ENCODE measurements at regions not wholly inside any gene's neighbourhood (a gene's known extent, or its start where the extent isn't known, plus 50 kb on each side); places are given as distances from the start of the nearest gene placed in this dataset.

GRCh38 chr1:222109836-222110235, 367.9 kb upstream of the DUSP10 start:
- DNase-seq = no peak

- DNase-seq = no peak
Observed at GRCh38 chr1:222107975-222108374, 366.1 kb upstream of the DUSP10 start.

DNA sequence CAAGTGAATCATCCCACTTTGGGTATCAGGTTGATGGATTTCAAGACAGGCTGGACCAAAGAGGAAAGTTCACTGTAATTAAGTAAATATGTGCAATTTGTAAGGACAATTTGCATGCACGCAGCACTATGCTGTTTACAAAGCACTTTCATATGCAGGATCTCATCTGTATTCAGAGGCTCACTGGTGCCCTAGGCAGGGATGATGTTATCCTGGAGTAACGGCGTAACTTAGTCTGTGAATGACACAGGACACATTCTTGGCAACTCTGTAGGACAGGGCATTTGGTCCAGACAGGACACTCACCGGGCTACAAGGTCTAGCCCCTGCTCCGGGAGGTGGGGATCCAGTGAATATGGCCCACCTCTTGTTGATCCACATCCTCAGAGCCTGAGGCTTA, 365.4 kb upstream of the DUSP10 start:
- no peak for DNase-seq

DNA sequence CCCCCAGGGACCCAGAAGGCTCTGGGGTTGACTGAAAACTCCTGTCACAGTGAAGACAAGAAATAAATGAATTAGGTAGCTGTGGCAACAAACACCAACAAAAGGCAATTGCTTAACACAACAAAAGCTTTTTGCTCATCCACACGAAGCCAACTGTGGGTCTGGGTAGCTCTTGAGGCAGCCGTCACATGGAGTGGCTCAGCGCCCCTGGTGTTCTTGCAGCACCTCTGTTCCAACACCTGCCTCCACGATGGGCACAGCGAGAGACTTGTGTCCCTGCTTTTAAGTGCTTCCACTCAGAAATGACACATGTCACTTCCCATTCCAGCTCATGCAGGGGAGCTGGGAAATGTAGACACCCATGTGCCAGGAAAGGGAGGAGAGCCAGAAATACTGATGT, 364.5 kb upstream of the DUSP10 start:
- DNase-seq = no peak

DNA sequence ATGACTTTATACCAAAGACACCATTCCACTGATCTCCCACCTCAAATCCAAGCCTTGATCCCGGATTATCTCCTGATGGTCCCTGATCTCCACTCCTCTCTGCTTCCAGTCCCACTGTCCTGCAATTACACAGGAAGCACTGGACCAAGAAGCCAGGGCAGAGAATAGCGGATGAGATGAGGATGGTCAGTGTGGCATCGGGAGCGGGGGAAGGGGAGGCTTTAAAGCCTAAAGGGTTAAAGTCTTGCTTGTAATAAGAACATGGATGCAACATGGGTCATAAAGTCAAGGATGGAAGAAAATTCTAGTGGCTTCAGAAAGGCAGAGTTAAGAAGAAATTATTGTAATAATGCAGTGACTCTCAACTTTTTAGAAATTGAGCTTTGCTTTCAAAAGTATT, 364.0 kb upstream of the DUSP10 start:
- no peak for DNase-seq

DNA sequence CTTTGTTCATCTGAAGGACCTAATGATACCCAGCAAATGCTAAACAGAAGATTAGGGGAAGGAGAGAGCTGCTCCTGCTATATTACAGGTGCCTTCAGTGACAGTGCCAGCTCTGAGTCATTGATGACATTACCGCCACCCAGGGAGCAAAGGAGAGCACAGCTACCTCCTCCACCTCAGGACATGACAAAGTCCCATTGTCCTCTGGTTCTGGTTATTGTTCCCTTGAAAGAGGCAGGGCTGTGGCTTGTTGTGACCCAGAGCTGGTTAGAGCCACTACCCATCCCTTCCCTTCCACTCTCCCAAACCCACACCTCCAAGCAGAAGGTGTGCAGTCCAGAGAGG, 363.5 kb upstream of the DUSP10 start:
- DNase-seq = peak in 1 of 58 donors; percentile 12

GRCh38 chr1:222104694-222105392, 363.0 kb upstream of the DUSP10 start:
- DNase-seq = no peak

GRCh38 chr1:222104097-222104496, 362.2 kb upstream of the DUSP10 start:
- DNase-seq = no peak

DNA sequence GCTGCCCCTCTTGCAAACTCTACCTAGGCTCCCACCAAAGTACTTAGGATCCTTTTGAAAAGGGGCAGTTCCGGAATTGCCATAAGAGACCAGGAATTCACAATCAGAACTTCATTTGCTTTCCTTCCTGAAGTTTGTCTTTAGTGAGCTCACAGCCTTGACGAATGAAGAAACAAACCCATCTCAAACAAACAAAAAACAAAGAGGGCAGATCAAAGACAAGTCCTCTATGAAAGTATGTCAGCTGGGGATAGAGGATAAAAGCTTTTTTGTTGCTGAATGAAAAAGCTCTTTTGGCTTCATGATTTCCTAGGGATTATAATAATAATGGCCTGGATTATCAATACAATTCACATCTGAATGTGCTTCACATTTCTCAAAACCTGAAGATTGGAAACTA, 357.9 kb upstream of the DUSP10 start:
- peak in 1 of 58 donors; percentile 19 for DNase-seq

- DNase-seq = no peak
Observed at GRCh38 chr1:222098404-222098803, 356.5 kb upstream of the DUSP10 start.

DNA sequence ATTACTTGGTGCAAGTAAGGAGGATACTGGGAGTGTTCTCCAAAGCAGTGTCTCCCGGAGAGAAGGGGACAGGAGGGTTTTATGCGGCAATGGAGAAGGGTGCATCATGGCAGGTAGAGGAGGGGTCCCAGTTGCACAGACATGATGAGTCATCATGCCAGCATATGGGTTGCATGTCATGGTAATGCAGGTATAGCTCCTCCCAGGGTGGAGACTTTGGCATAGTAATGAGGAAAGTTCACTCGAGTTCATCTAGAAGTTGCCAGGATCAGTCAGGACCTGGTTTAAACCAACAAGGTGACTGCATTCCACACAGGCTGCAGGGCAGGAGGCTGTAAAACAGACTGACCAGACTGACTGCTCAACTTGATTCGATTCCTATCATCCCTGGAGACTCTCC, 355.7 kb upstream of the DUSP10 start:
- DNase-seq = no peak

- DNase-seq = no peak
Observed at GRCh38 chr1:222096883-222097282, 355.0 kb upstream of the DUSP10 start.

DNA sequence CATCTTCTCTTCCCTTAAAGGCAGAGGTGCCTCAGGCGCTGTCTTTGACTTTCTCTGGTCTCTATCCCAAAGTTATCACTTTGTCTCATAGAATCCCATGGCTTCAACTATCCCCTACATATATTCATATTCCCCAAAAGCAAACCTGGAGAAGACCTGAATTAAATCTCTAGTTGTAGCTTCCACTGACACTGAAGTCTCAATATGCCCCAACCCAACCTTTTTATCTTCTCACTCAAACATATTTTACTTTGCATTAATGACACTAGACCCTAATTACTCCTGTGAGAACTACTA, 354.5 kb upstream of the DUSP10 start:
- no peak for DNase-seq

- DNase-seq = peak in 1 of 58 donors; percentile 2
Observed at GRCh38 chr1:222095606-222096475, 354.0 kb upstream of the DUSP10 start.

DNA sequence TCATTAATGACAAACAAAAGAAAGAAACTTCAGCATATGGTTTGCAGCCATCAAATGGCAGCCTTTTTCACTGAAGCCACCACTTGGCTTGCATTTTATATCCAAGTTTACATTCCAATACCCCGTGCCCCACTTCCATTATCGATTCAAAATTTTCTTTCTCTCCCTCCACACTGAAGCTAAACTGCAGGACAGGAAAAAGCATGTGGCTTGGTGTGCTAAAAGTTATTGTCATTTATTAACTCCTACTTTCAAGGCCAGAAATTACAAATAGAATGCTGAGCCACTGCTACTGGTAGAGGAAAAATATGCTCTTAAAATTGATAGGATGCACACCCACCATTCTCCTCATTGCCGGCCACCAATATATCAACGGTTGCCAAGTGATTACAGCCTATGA, 351.6 kb upstream of the DUSP10 start:
- DNase-seq = no peak

GRCh38 chr1:222090103-222090502, 348.2 kb upstream of the DUSP10 start:
- DNase-seq = no peak

DNA sequence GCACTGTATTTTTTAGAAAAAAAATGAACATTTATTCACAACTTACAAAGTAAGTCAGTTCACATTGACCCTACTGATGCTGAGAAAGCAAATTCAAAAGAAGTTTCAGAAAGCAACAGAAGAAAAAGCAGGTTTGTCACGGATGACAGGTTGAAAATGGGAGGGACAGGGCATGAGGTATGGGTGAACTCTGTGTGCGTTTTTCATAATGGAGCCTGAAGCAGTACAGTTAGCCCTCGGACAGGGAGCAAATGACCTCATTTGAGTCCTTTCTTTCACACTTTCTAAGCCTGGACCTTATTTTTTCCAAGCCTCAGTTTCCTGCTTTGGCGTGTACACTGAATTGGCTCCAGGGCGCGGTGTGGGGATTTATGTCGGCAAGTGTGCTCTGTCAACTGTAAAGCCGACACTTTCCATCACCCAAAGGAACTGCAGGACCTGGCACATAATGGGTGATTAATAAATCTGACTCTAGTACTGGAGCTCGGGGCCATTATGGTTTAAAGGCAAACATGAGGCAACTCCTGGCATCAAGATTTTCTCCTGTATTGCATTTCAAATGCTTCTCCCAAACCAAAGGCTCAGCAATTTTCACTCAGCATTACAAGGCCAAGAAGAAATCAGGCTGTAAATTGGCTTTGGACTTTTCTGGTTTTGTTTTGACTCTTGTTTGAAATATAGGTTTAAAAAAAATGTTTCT, 345.5 kb upstream of the DUSP10 start:
- no peak for DNase-seq

GRCh38 chr1:222084996-222085395, 343.1 kb upstream of the DUSP10 start:
- DNase-seq = no peak

- DNase-seq = no peak
Observed at GRCh38 chr1:222084048-222084447, 342.2 kb upstream of the DUSP10 start.

GRCh38 chr1:222081859-222082258, 340.0 kb upstream of the DUSP10 start:
- DNase-seq = no peak

- DNase-seq = no peak
Observed at GRCh38 chr1:222079566-222079965, 337.7 kb upstream of the DUSP10 start.

- no peak for DNase-seq
Observed at GRCh38 chr1:222077206-222077605, 335.3 kb upstream of the DUSP10 start.

DNA sequence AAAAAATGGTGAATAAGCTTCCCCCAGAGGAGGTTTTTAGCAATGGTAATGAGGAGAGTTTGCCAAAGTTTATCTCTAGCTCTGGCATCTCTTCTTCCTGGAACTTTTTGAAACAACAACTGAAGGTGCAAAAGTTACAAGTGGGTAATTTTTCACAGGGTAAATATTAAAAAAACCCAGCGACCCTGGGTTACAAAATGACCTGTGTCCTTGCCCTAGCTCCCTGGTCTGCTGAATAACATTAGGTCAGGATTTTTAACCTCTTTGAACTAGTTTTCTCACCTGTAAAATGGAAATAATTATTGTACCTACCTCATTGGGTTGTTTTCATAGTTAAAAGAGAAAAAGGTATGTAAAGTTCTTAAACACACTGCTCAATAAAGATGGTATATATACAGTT, 332.4 kb upstream of the DUSP10 start:
- DNase-seq = no peak
